DND-41 (cell line): ENCODE measurements at regions not wholly inside any gene's neighbourhood (a gene's known extent, or its start where the extent isn't known, plus 50 kb on each side); places are given as distances from the start of the nearest gene placed in this dataset.

Experiments used
- CTCF ChIP-seq: IDR thresholded peaks from 2 replicates; pipeline ENCODE4 v1.5.1; 2012; ENCODE audit warnings: borderline replicate concordance, low read length, moderate library complexity, mild to moderate bottlenecking; ENCODE audit not compliant: poor library complexity, severe bottlenecking; ENCODE audit errors: extremely low read depth
- EZH2 ChIP-seq: IDR thresholded peaks from 3 replicates; pipeline ENCODE4 v1.6.1; 2012; ENCODE audit warnings: borderline replicate concordance, low read depth, mild to moderate bottlenecking, moderate library complexity, low read length, inconsistent platforms; ENCODE audit not compliant: severe bottlenecking

DNA sequence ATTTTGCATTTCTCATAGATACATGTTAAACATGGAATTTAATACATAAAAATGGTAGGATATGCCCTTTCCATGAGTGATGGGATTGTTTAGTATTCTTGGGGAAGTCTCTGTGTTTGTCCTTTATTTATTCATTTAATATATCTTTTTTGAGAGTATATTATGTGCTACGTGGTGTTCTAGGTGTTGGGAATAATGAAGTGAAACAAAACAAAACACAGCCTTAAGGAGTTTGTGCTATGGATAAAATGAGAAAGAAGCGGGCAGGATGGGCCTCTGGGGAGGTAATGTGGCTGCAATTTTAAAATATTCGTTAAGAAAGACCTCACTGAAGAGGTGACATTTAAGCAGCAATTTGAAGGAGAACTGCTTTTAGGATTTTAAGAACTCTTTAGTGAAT lies 851.5 kb downstream of the MAFB start:
- TF ChIP-seq CTCF (no peak), EZH2 (no peak)
